Naive thymus-derived CD4-positive, alpha-beta T cell (primary cell): ENCODE measurements at regions not wholly inside any gene's neighbourhood (a gene's known extent, or its start where the extent isn't known, plus 50 kb on each side); places are given as distances from the start of the nearest gene placed in this dataset.

Experiments used
- ATAC-seq: fragments of 150-1000 bp; cut with Tn5 transposase; 2 replicates; pipeline ENCODE4 v1.10.0; 2021; ENCODE audit warnings: mild to moderate bottlenecking, moderate library complexity
- CTCF ChIA-PET: fragments of 350-600 bp; sonication (Branson Sonifier 250); formaldehyde crosslinking; loops from one replicate; lab custom pipeline; 2021; ENCODE audit warnings: antibody characterized with exemption; lab: Charles Lee
- POLR2A ChIA-PET: fragments of 350-600 bp; sonication (Branson Sonifier 250); formaldehyde crosslinking; loops from one replicate; lab custom pipeline; 2021; ENCODE audit warnings: antibody characterized with exemption, inconsistent platforms; lab: Charles Lee
- DNase-seq, 9 donors: peaks; one replicate each; pipeline versions ENCODE4 v3.0.0 to v3.0.0-alpha.2; 2020 to 2022; ENCODE audit warnings: mixed read lengths in 1 of 9
- H3K27ac ChIP-seq: one replicate; pipeline ENCODE4 v1.7.0; 2013; ENCODE audit warnings: mild to moderate bottlenecking, low read depth, low read length, moderate library complexity
- H3K27me3 ChIP-seq, 2 donors: one replicate each; pipeline ENCODE4 v1.7.0; 2013; ENCODE audit warnings: low read length in 2 of 2, mild to moderate bottlenecking in 2 of 2, moderate library complexity in 2 of 2; ENCODE audit not compliant: control insufficient read depth in 2 of 2, insufficient read depth in 2 of 2
- H3K36me3 ChIP-seq, 3 experiments: 1 replicate in 2 of 3; 2 replicates in 1 of 3; pipeline ENCODE4 v1.7.0; 2013; ENCODE audit warnings: low read length in 3 of 3, mild to moderate bottlenecking in 3 of 3, moderate library complexity in 1 of 3; ENCODE audit not compliant: insufficient read depth in 3 of 3, control insufficient read depth in 2 of 3
- H3K4me1 ChIP-seq, 2 donors: one replicate each; pipeline ENCODE4 v1.7.0; 2013; ENCODE audit warnings: low read length in 2 of 2, mild to moderate bottlenecking in 2 of 2, moderate library complexity in 1 of 2; ENCODE audit not compliant: control insufficient read depth in 2 of 2, insufficient read depth in 2 of 2
- H3K4me3 ChIP-seq: 2 replicates; pipeline ENCODE4 v1.7.0; 2013; ENCODE audit warnings: mild to moderate bottlenecking, low read length
- H3K9me3 ChIP-seq, 3 experiments: 1 replicate in 2 of 3; 2 replicates in 1 of 3; pipeline ENCODE4 v1.7.0; 2013; ENCODE audit warnings: low read length in 3 of 3; ENCODE audit not compliant: control insufficient read depth in 2 of 3
- H3K27ac Mint-ChIP-seq, 9 donors: one replicate each; pipeline ENCODE4 v1.8.0; 2020 to 2022; ENCODE audit warnings: mixed read lengths in 9 of 9, mild to moderate bottlenecking in 8 of 9, moderate library complexity in 5 of 9, inconsistent platforms in 2 of 9
- H3K27me3 Mint-ChIP-seq, 5 donors: one replicate each; pipeline ENCODE4 v1.8.0; 2021 to 2022; ENCODE audit warnings: mixed read lengths in 5 of 5, mild to moderate bottlenecking in 1 of 5
- H3K36me3 Mint-ChIP-seq, 5 donors: one replicate each; pipeline ENCODE4 v1.8.0; 2020 to 2022; ENCODE audit warnings: mixed read lengths in 5 of 5, mild to moderate bottlenecking in 3 of 5, inconsistent platforms in 1 of 5
- H3K4me1 Mint-ChIP-seq, 7 donors: one replicate each; pipeline ENCODE4 v1.8.0; 2020 to 2022; ENCODE audit warnings: mixed read lengths in 7 of 7, mild to moderate bottlenecking in 3 of 7, inconsistent platforms in 1 of 7
- H3K4me3 Mint-ChIP-seq, 10 donors: one replicate each; pipeline ENCODE4 v1.8.0; 2020 to 2022; ENCODE audit warnings: mild to moderate bottlenecking in 10 of 10, mixed read lengths in 10 of 10, moderate library complexity in 6 of 10, inconsistent platforms in 2 of 10
- H3K9me3 Mint-ChIP-seq, 11 donors: one replicate each; pipeline ENCODE4 v1.8.0; 2020 to 2022; ENCODE audit warnings: mixed read lengths in 11 of 11, mild to moderate bottlenecking in 4 of 11, inconsistent platforms in 1 of 11, moderate library complexity in 1 of 11
- intact Hi-C, 2 donors: fragments of 100-400 bp; cut with micrococcal nuclease; formaldehyde crosslinking; loops; one replicate each; pipeline ENCODE4 v1.15.1; 2023

DNA sequence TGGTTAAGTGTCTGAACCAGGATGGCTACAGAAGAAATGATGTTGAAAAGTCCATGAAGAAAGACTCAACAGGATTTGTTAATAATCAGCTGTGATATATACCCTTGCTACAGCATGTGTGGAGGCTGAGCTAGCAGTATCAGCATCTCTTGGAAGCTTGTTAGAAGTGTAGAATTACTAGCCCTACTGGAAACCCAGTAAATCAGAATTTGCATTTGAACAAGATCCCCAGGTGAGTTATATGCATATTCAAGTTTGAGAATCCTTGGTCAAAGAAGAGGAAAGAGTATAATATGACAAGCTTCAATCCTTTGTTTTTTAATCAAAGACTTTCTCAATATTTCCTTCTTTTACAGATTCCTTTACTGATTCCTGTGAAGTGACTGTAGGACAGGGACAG is 109.0 kb upstream of the KCNJ3 start:
- Histone ChIP-seq H3K4me1 (no peaks in the 10 kb centered on the region), H3K4me3 (no peak overlapping the region), H3K27ac (no peak overlapping the region), H3K9me3 (no peaks in the 10 kb centered on the region), H3K27me3 (no peaks in the 10 kb centered on the region), H3K36me3 (no peaks in the 10 kb centered on the region)
- CTCF ChIA-PET: no interaction called here
- POLR2A ChIA-PET: no interaction called here
- no peak overlapping the region for H3K27ac Mint-ChIP-seq
- H3K27me3 Mint-ChIP-seq: peaks cover 0 to 3% (median 0%) of the 10 kb centered on the region in 5 donors
- DNase-seq (no peak), ATAC-seq (no peak)
- H3K9me3 Mint-ChIP-seq: peaks cover 0 to 5% (median 0%) of the 10 kb centered on the region in 11 donors
- H3K36me3 Mint-ChIP-seq: no peaks in the 10 kb centered on the region
- intact Hi-C loops: no loop called here
- no peak overlapping the region for H3K4me3 Mint-ChIP-seq
- no peaks in the 10 kb centered on the region for H3K4me1 Mint-ChIP-seq

DNA sequence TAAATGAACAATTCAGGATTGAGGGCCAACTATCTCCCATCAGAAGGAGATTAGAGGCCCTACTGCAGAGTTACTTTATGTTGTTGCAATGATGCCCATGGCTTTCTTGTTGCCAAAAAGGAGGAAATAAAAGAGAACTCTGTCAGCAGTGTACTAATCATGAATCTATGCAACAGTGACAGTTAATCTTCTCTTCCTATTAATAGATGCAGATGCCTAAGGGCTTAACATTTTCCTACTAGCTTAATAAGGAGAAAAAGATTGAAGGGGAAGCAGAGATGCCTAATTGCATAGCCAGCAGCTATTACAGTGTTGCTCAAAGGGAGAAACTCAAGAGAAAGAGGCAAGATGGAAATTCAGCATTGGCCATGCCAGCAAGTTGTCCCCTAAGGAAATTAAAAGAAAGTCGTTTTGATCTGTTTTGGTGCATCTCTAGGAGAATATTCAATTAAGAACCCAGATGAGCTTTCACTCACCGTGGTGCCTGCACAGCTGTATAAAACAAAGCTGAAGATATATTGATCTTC is 107.1 kb upstream of the KCNJ3 start:
- Mint-ChIP-seq H3K27ac (no peak overlapping the region), H3K9me3 (peaks cover 0 to 5% (median 0%) of the 10 kb centered on the region in 11 donors), H3K36me3 (no peaks in the 10 kb centered on the region), H3K27me3 (peaks cover 0 to 3% (median 0%) of the 10 kb centered on the region in 5 donors), H3K4me1 (no peaks in the 10 kb centered on the region), H3K4me3 (no peak overlapping the region)
- ATAC-seq: no peak
- H3K4me1 ChIP-seq: no peaks in the 10 kb centered on the region
- no peak overlapping the region for H3K27ac ChIP-seq
- CTCF ChIA-PET: no interaction called here
- no peak for DNase-seq
- POLR2A ChIA-PET: no interaction called here
- H3K4me3 ChIP-seq: no peak overlapping the region
- intact Hi-C loops: no loop called here
- H3K9me3 ChIP-seq: no peaks in the 10 kb centered on the region
- H3K36me3 ChIP-seq: no peaks in the 10 kb centered on the region
- no peaks in the 10 kb centered on the region for H3K27me3 ChIP-seq

DNA sequence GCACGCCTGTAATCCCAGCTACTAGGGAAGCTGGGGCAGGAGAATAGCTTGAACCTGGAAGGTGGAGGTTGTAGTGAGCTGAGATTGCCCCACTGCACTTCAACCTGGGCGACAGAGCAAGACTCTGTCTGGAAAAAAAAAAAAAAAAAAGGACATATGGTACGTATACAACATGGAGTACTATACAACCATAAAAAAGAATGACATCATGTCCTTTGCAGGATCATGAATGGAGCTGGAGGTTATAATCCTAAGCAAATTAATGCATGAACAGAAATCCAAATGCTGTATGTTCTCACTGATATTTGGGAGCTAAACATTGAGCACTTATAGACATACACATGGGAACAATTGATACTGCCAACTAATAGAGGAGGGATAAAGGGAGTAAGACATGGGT is 99.3 kb upstream of the KCNJ3 start:
- Histone ChIP-seq H3K9me3 (no peaks in the 10 kb centered on the region), H3K27me3 (no peaks in the 10 kb centered on the region), H3K36me3 (no peaks in the 10 kb centered on the region), H3K4me1 (no peaks in the 10 kb centered on the region), H3K4me3 (no peak overlapping the region), H3K27ac (no peak overlapping the region)
- intact Hi-C loops: no loop called here
- no peak for ATAC-seq
- ChIA-PET POLR2A (no interaction called here), CTCF (no interaction called here)
- H3K4me1 Mint-ChIP-seq: peaks cover 0 to 2% (median 0%) of the 10 kb centered on the region in 7 donors
- peaks cover 0 to 5% (median 0%) of the 10 kb centered on the region in 11 donors for H3K9me3 Mint-ChIP-seq
- H3K27ac Mint-ChIP-seq: no peak overlapping the region
- H3K36me3 Mint-ChIP-seq: no peaks in the 10 kb centered on the region
- H3K4me3 Mint-ChIP-seq: no peak overlapping the region
- no peak for DNase-seq
- H3K27me3 Mint-ChIP-seq: no peaks in the 10 kb centered on the region

DNA sequence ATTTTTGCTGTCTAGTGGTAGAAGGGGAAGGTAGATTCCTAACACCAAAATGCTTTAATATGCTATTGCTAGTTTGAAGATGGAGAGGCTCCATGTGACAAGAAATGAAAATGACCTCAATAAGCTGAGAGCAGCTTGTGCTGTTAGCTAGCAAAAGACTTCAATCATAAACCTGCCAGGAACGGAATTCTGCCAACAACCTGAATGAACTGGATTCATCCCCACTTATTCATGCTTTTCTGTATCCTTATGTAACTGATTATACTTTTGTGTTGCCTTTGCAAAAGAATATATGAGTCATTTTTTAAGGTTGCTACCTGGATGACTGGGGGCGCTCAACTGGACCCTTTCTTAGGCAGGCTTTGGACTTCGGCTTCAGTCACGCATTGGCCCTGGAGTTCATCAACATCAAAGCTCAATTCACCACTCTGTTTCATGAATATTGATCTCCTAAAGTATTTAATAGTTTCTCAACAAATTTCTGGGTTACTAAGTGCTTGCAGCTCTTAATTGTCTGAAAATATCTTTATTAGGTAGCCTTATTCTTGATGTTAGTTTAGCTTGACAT is 97.5 kb upstream of the KCNJ3 start:
- H3K4me3 Mint-ChIP-seq: no peak overlapping the region
- CTCF ChIA-PET: interaction anchor here (0.6 kb wide), 2 partner anchors 28 to 542 kb away, joined by 4 to 5 read pairs; no protein-coding TSS in a partner anchor
- H3K4me3 ChIP-seq: no peak overlapping the region

DNA sequence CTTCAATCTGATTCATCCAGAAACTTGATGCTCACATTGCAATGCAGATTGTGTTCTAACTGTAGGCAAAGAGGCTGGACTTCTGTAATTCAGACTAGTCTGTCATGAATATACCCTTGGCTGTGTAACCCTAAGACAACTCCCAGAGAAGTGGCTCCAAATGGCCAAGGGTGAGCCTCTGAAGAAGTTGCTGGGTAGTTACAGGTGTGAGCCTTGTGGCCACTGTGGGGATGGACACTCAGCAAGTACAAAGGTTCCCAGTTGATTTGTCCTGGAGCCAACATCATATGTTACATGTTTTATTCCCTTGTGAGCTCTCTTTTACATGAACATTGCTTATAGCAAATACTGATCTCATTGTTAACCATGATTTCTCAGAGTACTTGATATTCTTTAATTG is 94.8 kb upstream of the KCNJ3 start:
- Histone ChIP-seq H3K27ac (no peak overlapping the region), H3K27me3 (no peaks in the 10 kb centered on the region), H3K4me1 (no peaks in the 10 kb centered on the region), H3K36me3 (no peaks in the 10 kb centered on the region), H3K4me3 (no peak overlapping the region), H3K9me3 (no peaks in the 10 kb centered on the region)
- no peaks in the 10 kb centered on the region for H3K36me3 Mint-ChIP-seq
- DNase-seq (no peak), ATAC-seq (no peak)
- no peak overlapping the region for H3K4me3 Mint-ChIP-seq
- H3K4me1 Mint-ChIP-seq: no peaks in the 10 kb centered on the region
- POLR2A ChIA-PET: no interaction called here
- intact Hi-C loops: no loop called here
- no peaks in the 10 kb centered on the region for H3K27me3 Mint-ChIP-seq
- CTCF ChIA-PET: no interaction called here
- no peak overlapping the region for H3K27ac Mint-ChIP-seq
- peaks cover 0 to 5% (median 0%) of the 10 kb centered on the region in 11 donors for H3K9me3 Mint-ChIP-seq

More for the DNA sequence above, 97.5 kb upstream of the KCNJ3 start:
- peaks cover 0 to 2% (median 0%) of the 10 kb centered on the region in 7 donors for H3K4me1 Mint-ChIP-seq
- H3K36me3 Mint-ChIP-seq: no peaks in the 10 kb centered on the region
- POLR2A ChIA-PET: no interaction called here
- ATAC-seq (no peak), DNase-seq (no peak)
- H3K27ac Mint-ChIP-seq: no peak overlapping the region
- Histone ChIP-seq H3K36me3 (no peaks in the 10 kb centered on the region), H3K27me3 (no peaks in the 10 kb centered on the region), H3K27ac (no peak overlapping the region), H3K9me3 (no peaks in the 10 kb centered on the region), H3K4me1 (no peaks in the 10 kb centered on the region)
- intact Hi-C loops: no loop called here
- peaks cover 0 to 5% (median 0%) of the 10 kb centered on the region in 11 donors for H3K9me3 Mint-ChIP-seq
- H3K27me3 Mint-ChIP-seq: no peaks in the 10 kb centered on the region

DNA sequence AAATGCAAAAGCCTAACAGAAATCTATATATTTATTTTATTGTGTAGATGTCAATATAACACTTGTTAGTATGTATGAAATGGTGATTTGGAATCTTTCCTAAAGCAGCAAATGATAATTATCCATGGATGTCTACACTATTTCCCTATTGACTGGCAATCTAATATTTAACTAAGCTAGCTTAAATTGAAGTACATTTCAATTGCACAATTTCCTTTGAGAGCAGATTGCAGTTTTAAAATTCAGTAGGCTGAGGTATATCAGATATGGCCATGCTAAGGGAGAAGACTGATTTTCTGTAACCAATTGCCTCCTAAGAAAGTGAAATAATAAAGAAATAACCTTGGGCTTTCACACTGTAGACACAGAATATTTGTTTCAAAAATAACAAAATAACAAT is 90.1 kb upstream of the KCNJ3 start:
- Histone ChIP-seq H3K27ac (no peak overlapping the region), H3K4me3 (no peak overlapping the region), H3K4me1 (no peaks in the 10 kb centered on the region), H3K27me3 (no peaks in the 10 kb centered on the region), H3K9me3 (no peaks in the 10 kb centered on the region), H3K36me3 (no peaks in the 10 kb centered on the region)
- ChIA-PET POLR2A (no interaction called here), CTCF (no interaction called here)
- Mint-ChIP-seq H3K36me3 (no peaks in the 10 kb centered on the region), H3K4me1 (no peaks in the 10 kb centered on the region), H3K9me3 (no peaks in the 10 kb centered on the region), H3K27me3 (no peaks in the 10 kb centered on the region), H3K27ac (no peak overlapping the region), H3K4me3 (no peak overlapping the region)
- intact Hi-C loops: no loop called here
- ATAC-seq (no peak), DNase-seq (no peak)

DNA sequence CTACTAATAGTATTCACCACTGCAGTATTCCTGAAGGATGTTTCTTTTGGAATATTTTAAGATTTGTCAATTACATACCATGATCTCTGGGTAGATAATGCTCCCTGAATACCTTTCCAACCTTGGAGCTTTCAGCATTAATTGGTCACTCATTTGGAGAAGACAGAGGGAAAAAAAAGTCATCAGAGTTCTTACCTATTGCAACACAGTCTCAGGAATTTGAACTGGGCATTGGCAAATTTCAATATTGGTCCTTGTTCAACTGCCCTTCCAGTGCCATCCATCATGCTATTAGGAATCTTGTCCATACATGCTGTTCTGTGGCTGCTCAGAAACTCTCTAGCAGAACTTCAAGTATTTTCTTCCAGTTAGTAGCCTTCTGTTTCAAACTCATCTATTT is 83.6 kb upstream of the KCNJ3 start:
- ChIA-PET CTCF (no interaction called here), POLR2A (no interaction called here)
- H3K27me3 ChIP-seq: no peaks in the 10 kb centered on the region
- Mint-ChIP-seq H3K4me1 (no peaks in the 10 kb centered on the region), H3K27ac (no peak overlapping the region), H3K27me3 (no peaks in the 10 kb centered on the region), H3K36me3 (no peaks in the 10 kb centered on the region), H3K4me3 (no peak overlapping the region), H3K9me3 (no peaks in the 10 kb centered on the region)
- H3K36me3 ChIP-seq: no peaks in the 10 kb centered on the region
- ATAC-seq (no peak), DNase-seq (no peak)
- H3K9me3 ChIP-seq: no peaks in the 10 kb centered on the region
- H3K4me1 ChIP-seq: no peaks in the 10 kb centered on the region
- H3K4me3 ChIP-seq: no peak overlapping the region
- H3K27ac ChIP-seq: no peak overlapping the region
- intact Hi-C loops: no loop called here
